ENCODE measurements at regions not wholly inside any gene's neighbourhood (a gene's known extent, or its start where the extent isn't known, plus 50 kb on each side); places are given as distances from the start of the nearest gene placed in this dataset.

GRCh38 chr3:31004025-31004678 lies 109.7 kb upstream of the GADL1 start:
- Mint-ChIP-seq H3K27me3 (ENCODE audit: low read depth) (no peaks in the 10 kb centered on the region), H3K27ac (peak overlapping the region; percentile 66), H3K4me1 (peaks cover 14% of the 10 kb centered on the region), H3K4me3 (no peak overlapping the region), H3K36me3 (no peaks in the 10 kb centered on the region), H3K9me3 (peaks cover 4% of the 10 kb centered on the region)
- no peak for TF ChIP-seq CTCF (IDR thresholded peaks at IDR 0.05; ENCODE audit: unreplicated experiment)
- no peak for DNase-seq (ENCODE audit: low spot score in 2 of 2, unreplicated experiment in 2 of 2)

GRCh38 chr3:31008994-31009393 lies 114.5 kb upstream of the GADL1 start:
- Mint-ChIP-seq H3K27ac (no peak overlapping the region), H3K4me3 (no peak overlapping the region), H3K27me3 (ENCODE audit: low read depth) (no peaks in the 10 kb centered on the region), H3K9me3 (peaks cover 10% of the 10 kb centered on the region), H3K4me1 (peaks cover 8% of the 10 kb centered on the region), H3K36me3 (no peaks in the 10 kb centered on the region)
- DNase-seq (ENCODE audit: low spot score in 2 of 2, unreplicated experiment in 2 of 2) = no peak
- TF ChIP-seq CTCF (IDR thresholded peaks at IDR 0.05; ENCODE audit: unreplicated experiment) = no peak

- Mint-ChIP-seq H3K4me1 (peaks cover 3% of the 10 kb centered on the region), H3K36me3 (no peaks in the 10 kb centered on the region), H3K9me3 (peaks cover 10% of the 10 kb centered on the region), H3K27ac (no peak overlapping the region), H3K4me3 (no peak overlapping the region), H3K27me3 (ENCODE audit: low read depth) (no peaks in the 10 kb centered on the region)
- TF ChIP-seq CTCF (IDR thresholded peaks at IDR 0.05; ENCODE audit: unreplicated experiment) = no peak
- DNase-seq (ENCODE audit: low spot score in 2 of 2, unreplicated experiment in 2 of 2) = no peak
Observed at GRCh38 chr3:31009881-31010280, 115.4 kb upstream of the GADL1 start.

- no peak for DNase-seq (ENCODE audit: low spot score in 2 of 2, unreplicated experiment in 2 of 2)
- Mint-ChIP-seq H3K27me3 (ENCODE audit: low read depth) (no peaks in the 10 kb centered on the region), H3K27ac (no peak overlapping the region), H3K36me3 (no peaks in the 10 kb centered on the region), H3K4me3 (no peak overlapping the region), H3K9me3 (peaks cover 10% of the 10 kb centered on the region), H3K4me1 (peaks cover 3% of the 10 kb centered on the region)
- no peak for TF ChIP-seq CTCF (IDR thresholded peaks at IDR 0.05; ENCODE audit: unreplicated experiment)
Observed at GRCh38 chr3:31010491-31010890, 116.0 kb upstream of the GADL1 start.

GRCh38 chr3:31011380-31011779 lies 116.9 kb upstream of the GADL1 start:
- Mint-ChIP-seq H3K9me3 (peaks cover 10% of the 10 kb centered on the region), H3K4me3 (no peak overlapping the region), H3K36me3 (no peaks in the 10 kb centered on the region), H3K27ac (no peak overlapping the region), H3K27me3 (ENCODE audit: low read depth) (no peaks in the 10 kb centered on the region), H3K4me1 (peaks cover 3% of the 10 kb centered on the region)
- no peak for TF ChIP-seq CTCF (IDR thresholded peaks at IDR 0.05; ENCODE audit: unreplicated experiment)
- DNase-seq (ENCODE audit: low spot score in 2 of 2, unreplicated experiment in 2 of 2) = no peak

GRCh38 chr3:31013090-31013489 lies 118.6 kb upstream of the GADL1 start:
- Mint-ChIP-seq H3K27ac (no peak overlapping the region), H3K4me1 (peaks cover 3% of the 10 kb centered on the region), H3K4me3 (no peak overlapping the region), H3K27me3 (ENCODE audit: low read depth) (no peaks in the 10 kb centered on the region), H3K9me3 (peaks cover 10% of the 10 kb centered on the region), H3K36me3 (no peaks in the 10 kb centered on the region)
- no peak for TF ChIP-seq CTCF (IDR thresholded peaks at IDR 0.05; ENCODE audit: unreplicated experiment)
- DNase-seq (ENCODE audit: low spot score in 2 of 2, unreplicated experiment in 2 of 2) = no peak
